IPS DF 6.9 (cell line): ENCODE measurements at regions not wholly inside any gene's neighbourhood (a gene's known extent, or its start where the extent isn't known, plus 50 kb on each side); places are given as distances from the start of the nearest gene placed in this dataset.

ENCODE experiments used
- DNase-seq: peaks from one replicate; pipeline ENCODE4 v3.0.0-alpha.2; 2013; ENCODE audit warnings: low read depth, low spot score
- H3K27ac ChIP-seq: one replicate; pipeline ENCODE4 v1.5.1; 2013; ENCODE audit warnings: low read length, control low read depth
- H3K27me3 ChIP-seq: 2 replicates; pipeline ENCODE4 v1.6.1; 2013; ENCODE audit warnings: mild to moderate bottlenecking, low read length; ENCODE audit not compliant: control insufficient read depth, insufficient read depth
- H3K36me3 ChIP-seq: 2 replicates; pipeline ENCODE4 v1.6.1; 2013; ENCODE audit warnings: low read length; ENCODE audit not compliant: control insufficient read depth, insufficient read depth
- H3K4me1 ChIP-seq: 2 replicates; pipeline ENCODE4 v1.6.1; 2013; ENCODE audit warnings: low read length; ENCODE audit not compliant: control insufficient read depth, insufficient read depth
- H3K4me3 ChIP-seq: 2 replicates; pipeline ENCODE4 v1.5.1; 2013; ENCODE audit warnings: mild to moderate bottlenecking, low read length
- H3K9me3 ChIP-seq: 2 replicates; pipeline ENCODE4 v1.6.1; 2013; ENCODE audit warnings: low read length, inconsistent platforms; ENCODE audit not compliant: control insufficient read depth, insufficient read depth
- WGBS: extraction: QIAGEN DNeasy Blood & Tissue Kit; methylation state at CpG from one replicate; pipeline ENCODE4 v1.1.7; 2013; ENCODE audit warnings: mixed read lengths, missing lambda C conversion rate; ENCODE audit not compliant: insufficient read length, insufficient coverage; 5-methylcytosine and 5-hydroxymethylcytosine counted together

GRCh38 chr6:6714118-6714897 is 125.8 kb downstream of the LY86 start:
- Histone ChIP-seq H3K27ac (no peak overlapping the region), H3K27me3 (no peaks in the 10 kb centered on the region), H3K4me3 (no peak overlapping the region), H3K9me3 (no peaks in the 10 kb centered on the region), H3K36me3 (no peaks in the 10 kb centered on the region), H3K4me1 (peaks cover 2% of the 10 kb centered on the region; the same call in 1 of the 2 replicates)
- no peak for DNase-seq
- no CpG with 5 or more reads among the region's 12 CpGs for WGBS

GRCh38 chr6:6714953-6715352 is 126.4 kb downstream of the LY86 start:
- H3K27ac ChIP-seq = no peak overlapping the region
- no peaks in the 10 kb centered on the region for H3K27me3 ChIP-seq
- no peaks in the 10 kb centered on the region for H3K9me3 ChIP-seq
- H3K4me3 ChIP-seq = no peak overlapping the region
- H3K4me1 ChIP-seq = peaks cover 2% of the 10 kb centered on the region; the same call in 1 of the 2 replicates
- WGBS = no CpG with 5 or more reads among the region's 7 CpGs
- DNase-seq = no peak
- no peaks in the 10 kb centered on the region for H3K36me3 ChIP-seq

GRCh38 chr6:6715465-6715864 is 126.9 kb downstream of the LY86 start:
- no peak for DNase-seq
- no CpG with 5 or more reads among the region's 3 CpGs for WGBS

GRCh38 chr6:6716998-6717763 is 128.7 kb downstream of the LY86 start:
- no peak for DNase-seq
- no CpG with 5 or more reads among the region's 7 CpGs for WGBS
- Histone ChIP-seq H3K27me3 (no peaks in the 10 kb centered on the region), H3K4me3 (no peak overlapping the region), H3K27ac (no peak overlapping the region), H3K36me3 (no peaks in the 10 kb centered on the region), H3K4me1 (peaks cover 2% of the 10 kb centered on the region; the same call in 1 of the 2 replicates), H3K9me3 (no peaks in the 10 kb centered on the region)

More at GRCh38 chr6:6715465-6715864, 126.9 kb downstream of the LY86 start:
- H3K4me3 ChIP-seq = no peak overlapping the region
- H3K9me3 ChIP-seq = no peaks in the 10 kb centered on the region
- H3K27ac ChIP-seq = no peak overlapping the region
- no peaks in the 10 kb centered on the region for H3K27me3 ChIP-seq
- H3K4me1 ChIP-seq = peaks cover 2% of the 10 kb centered on the region; the same call in 1 of the 2 replicates
- no peaks in the 10 kb centered on the region for H3K36me3 ChIP-seq

GRCh38 chr6:6717953-6718352 is 129.4 kb downstream of the LY86 start:
- no peaks in the 10 kb centered on the region for H3K36me3 ChIP-seq
- no peak for DNase-seq
- WGBS = no CpG with 5 or more reads among the region's 3 CpGs
- no peaks in the 10 kb centered on the region for H3K9me3 ChIP-seq
- H3K27ac ChIP-seq = no peak overlapping the region
- H3K4me3 ChIP-seq = no peak overlapping the region
- no peaks in the 10 kb centered on the region for H3K4me1 ChIP-seq
- H3K27me3 ChIP-seq = no peaks in the 10 kb centered on the region

DNA sequence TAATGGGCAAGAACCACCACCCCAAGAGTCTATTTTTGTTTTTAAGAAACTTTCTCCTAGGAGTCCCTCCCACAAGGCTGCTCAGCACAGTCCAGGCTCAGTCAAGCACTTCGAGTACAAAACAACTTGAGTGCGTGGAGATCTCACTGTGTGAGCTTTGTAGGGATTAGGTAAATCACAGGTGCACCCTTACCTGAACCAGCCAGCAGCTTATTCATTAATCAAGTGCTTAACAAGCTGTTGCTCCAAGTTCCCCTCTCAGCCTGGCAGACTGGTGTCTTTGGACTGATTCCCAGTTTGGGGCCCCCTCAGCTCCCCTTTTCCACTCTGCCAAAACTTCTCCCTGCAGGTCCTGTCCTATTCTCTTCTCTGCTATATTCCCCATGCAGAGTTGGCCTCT is 133.1 kb downstream of the LY86 start:
- no CpG with 5 or more reads among the region's 2 CpGs for WGBS
- H3K27ac ChIP-seq = no peak overlapping the region
- peaks cover 10% of the 10 kb centered on the region; the same call in 1 of the 2 replicates for H3K4me1 ChIP-seq
- no peaks in the 10 kb centered on the region for H3K36me3 ChIP-seq
- H3K27me3 ChIP-seq = no peaks in the 10 kb centered on the region
- no peaks in the 10 kb centered on the region for H3K9me3 ChIP-seq
- no peak overlapping the region for H3K4me3 ChIP-seq
- no peak for DNase-seq

- H3K36me3 ChIP-seq = no peaks in the 10 kb centered on the region
- no peak overlapping the region for H3K4me3 ChIP-seq
- H3K27me3 ChIP-seq = no peaks in the 10 kb centered on the region
- DNase-seq = no peak
- H3K4me1 ChIP-seq = peaks cover 10% of the 10 kb centered on the region; the same call in 1 of the 2 replicates
- WGBS = no CpG with 5 or more reads among the region's 5 CpGs
- H3K27ac ChIP-seq = no peak overlapping the region
- H3K9me3 ChIP-seq = no peaks in the 10 kb centered on the region
Measured at GRCh38 chr6:6722195-6722594, 133.7 kb downstream of the LY86 start.

DNA sequence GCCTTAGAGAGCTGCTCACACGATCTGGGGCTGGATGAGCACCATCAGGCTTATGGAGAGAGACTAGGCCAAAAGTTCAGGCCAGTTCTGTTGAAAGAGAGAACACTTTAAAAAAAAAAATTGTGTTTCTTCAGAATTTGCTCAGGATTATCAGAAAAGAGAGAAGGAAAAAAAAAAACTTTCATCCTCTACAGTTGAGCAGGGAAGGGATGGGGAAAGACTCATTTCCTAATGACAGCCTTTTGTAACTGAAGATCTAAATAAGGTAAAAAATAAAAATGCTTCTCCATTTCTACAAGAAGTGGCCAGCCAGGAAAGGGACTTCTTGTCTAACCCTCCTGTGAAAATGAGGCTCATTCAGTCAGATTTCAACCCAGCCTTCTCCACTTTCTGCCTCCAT is 134.8 kb downstream of the LY86 start:
- Histone ChIP-seq H3K36me3 (no peaks in the 10 kb centered on the region), H3K9me3 (no peaks in the 10 kb centered on the region), H3K4me3 (no peak overlapping the region), H3K4me1 (peaks cover 12% of the 10 kb centered on the region; the same call in 1 of the 2 replicates), H3K27me3 (no peaks in the 10 kb centered on the region), H3K27ac (no peak overlapping the region)
- DNase-seq = no peak
- WGBS = no CpG with 5 or more reads among the region's 1 CpG

GRCh38 chr6:6723921-6724538 is 135.5 kb downstream of the LY86 start:
- H3K27me3 ChIP-seq = no peaks in the 10 kb centered on the region
- no peak overlapping the region for H3K4me3 ChIP-seq
- no peaks in the 10 kb centered on the region for H3K36me3 ChIP-seq
- H3K9me3 ChIP-seq = no peaks in the 10 kb centered on the region
- peaks cover 12% of the 10 kb centered on the region; the same call in 1 of the 2 replicates for H3K4me1 ChIP-seq
- WGBS = no CpG with 5 or more reads among the region's 16 CpGs
- no peak overlapping the region for H3K27ac ChIP-seq
- no peak for DNase-seq
